ENCODE measurements at regions not wholly inside any gene's neighbourhood (a gene's known extent, or its start where the extent isn't known, plus 50 kb on each side); places are given as distances from the start of the nearest gene placed in this dataset.
"Not testable (repeated sequence)": the region's sequence is repeated elsewhere in the genome, so short reads cannot be mapped to it uniquely, and the experiment has no call there.

- ChIA-PET CTCF (no interaction called here), POLR2A (ENCODE audit: unreplicated experiment) (no interaction called here)
- H3K27me3 ChIP-seq (ENCODE audit: control insufficient read depth, insufficient read depth, low read length): peaks cover 1% of the 10 kb centered on the region; the same call in 1 of the 2 replicates
- no peak overlapping the region for H3K4me2 ChIP-seq (ENCODE audit: low read depth, low read length)
- ATAC-seq (ENCODE audit: low read depth) (no peak), DNase-seq (no peak)
- no peak overlapping the region for H4K5ac ChIP-seq (ENCODE audit: low read depth, low read length)
- no peak overlapping the region for H3K18ac ChIP-seq (ENCODE audit: low read depth, low read length)
- no peak overlapping the region for H2AK9ac ChIP-seq (replicated peaks; ENCODE audit: low read depth, low read length, poor library complexity)
- no peak overlapping the region for H2BK15ac ChIP-seq (ENCODE audit: low read depth, low read length)
- no peaks in the 10 kb centered on the region for H3K9me3 ChIP-seq (ENCODE audit: control insufficient read depth, insufficient read depth, low read length)
- no peak overlapping the region for H3K23ac ChIP-seq (ENCODE audit: low read depth, low read length)
- no peaks in the 10 kb centered on the region for H3K4me1 ChIP-seq (ENCODE audit: control insufficient read depth, insufficient read depth, low read length)
- H3K79me1 ChIP-seq (ENCODE audit: low read depth in 1 of 2, low read length in 2 of 2): no peaks in the 10 kb centered on the region
- no peak overlapping the region for H2BK20ac ChIP-seq (ENCODE audit: low read depth, low read length)
- no peaks in the 10 kb centered on the region for H4K20me1 ChIP-seq (ENCODE audit: insufficient read depth, low read length)
- intact Hi-C loops (cut with micrococcal nuclease) (no loop called here), dilution Hi-C loops (cut with HindIII; ENCODE audit: low sequenced_read_pairs, unreplicated experiment) (no loop called here), in situ Hi-C loops (cut with MboI; ENCODE audit: low sequenced_read_pairs) (no loop called here)
- H3K27ac ChIP-seq (ENCODE audit: insufficient read depth, low read length): no peak overlapping the region
- BruUV-seq (replicated peaks): no TSS peak
- H2BK5ac ChIP-seq (ENCODE audit: low read depth, low read length, poor library complexity, severe bottlenecking): no peak overlapping the region
- H4K8ac ChIP-seq (ENCODE audit: low read depth in 2 of 2, low read length in 2 of 2): no peak overlapping the region
- no peak overlapping the region for H2BK120ac ChIP-seq (ENCODE audit: low read depth, low read length)
- H3K9ac ChIP-seq (ENCODE audit: low read depth, low read length): no peak overlapping the region
- no peaks in the 10 kb centered on the region for H3K36me3 ChIP-seq (ENCODE audit: control insufficient read depth, insufficient read depth, low read length)
- no peaks in the 10 kb centered on the region for H3K9me1 ChIP-seq (ENCODE audit: insufficient read depth, low read length)
- H2AK5ac ChIP-seq (ENCODE audit: low read depth, low read length): no peak overlapping the region
- H3K4me3 ChIP-seq (ENCODE audit: insufficient read depth, low read depth, low read length): no peak overlapping the region
- 43% methylated on average over 2 of the region's 4 CpGs; no CpG with 5 or more reads in 1 of the 2 experiments for WGBS, 2 experiments (ENCODE audit: extremely low coverage in 2 of 2, insufficient read length in 1 of 2)
- TF ChIP-seq USF2 (IDR thresholded peaks at IDR 0.05; ENCODE audit: low read depth, low read length) (no peak), RAD21 (IDR thresholded peaks at IDR 0.05; ENCODE audit: low read length) (no peak), SMC3 (IDR thresholded peaks at IDR 0.05; ENCODE audit: low read depth, low read length) (no peak), NFE2L2 (IDR thresholded peaks at IDR 0.05; ENCODE audit: low read depth, low read length) (no peak), RFX5 (IDR thresholded peaks at IDR 0.05; ENCODE audit: low read depth, low read length) (no peak), RCOR1 (IDR thresholded peaks at IDR 0.05; ENCODE audit: insufficient replicate concordance, low read length) (no peak)
- no peak overlapping the region for H3K4ac ChIP-seq (ENCODE audit: low read depth, low read length)
- no peak overlapping the region for H3K56ac ChIP-seq (ENCODE audit: extremely low read depth, insufficient read depth, low read length)
- no peak overlapping the region for H3K14ac ChIP-seq (replicated peaks; ENCODE audit: low read depth, low read length)
- H2AFZ ChIP-seq (replicated peaks; ENCODE audit: low read length, poor library complexity): no peak overlapping the region
- H4K91ac ChIP-seq (ENCODE audit: insufficient read depth, low read depth, low read length): no peak overlapping the region
These were observed 231.6 kb upstream of the VLDLR start for GRCh38 chr9:2390028-2390427.

- CTCF ChIA-PET: interaction anchor here (0.7 kb wide), 1 partner anchor 13 kb away, joined by 3 read pairs; no protein-coding TSS in a partner anchor
- H2BK5ac ChIP-seq (ENCODE audit: low read depth, low read length, poor library complexity, severe bottlenecking); H3K9me3 ChIP-seq (ENCODE audit: control insufficient read depth, insufficient read depth, low read length); dilution Hi-C loops (cut with HindIII; ENCODE audit: low sequenced_read_pairs, unreplicated experiment); H3K56ac ChIP-seq (ENCODE audit: extremely low read depth, insufficient read depth, low read length); H2BK20ac ChIP-seq (ENCODE audit: low read depth, low read length); H3K23ac ChIP-seq (ENCODE audit: low read depth, low read length); H4K5ac ChIP-seq (ENCODE audit: low read depth, low read length); H4K8ac ChIP-seq (ENCODE audit: low read depth in 2 of 2, low read length in 2 of 2); H2AK5ac ChIP-seq (ENCODE audit: low read depth, low read length); H2BK15ac ChIP-seq (ENCODE audit: low read depth, low read length); H3K4me1 ChIP-seq (ENCODE audit: control insufficient read depth, insufficient read depth, low read length); H3K36me3 ChIP-seq (ENCODE audit: control insufficient read depth, insufficient read depth, low read length); H3K9me1 ChIP-seq (ENCODE audit: insufficient read depth, low read length); H4K91ac ChIP-seq (ENCODE audit: insufficient read depth, low read depth, low read length); in situ Hi-C loops (cut with MboI; ENCODE audit: low sequenced_read_pairs); DNase-seq; intact Hi-C loops (cut with micrococcal nuclease); H3K4ac ChIP-seq (ENCODE audit: low read depth, low read length); BruUV-seq (replicated peaks); H3K4me2 ChIP-seq (ENCODE audit: low read depth, low read length); ATAC-seq (ENCODE audit: low read depth); H3K4me3 ChIP-seq (ENCODE audit: insufficient read depth, low read depth, low read length); H2BK120ac ChIP-seq (ENCODE audit: low read depth, low read length); H3K27ac ChIP-seq (ENCODE audit: insufficient read depth, low read length); H3K27me3 ChIP-seq (ENCODE audit: control insufficient read depth, insufficient read depth, low read length); H3K79me1 ChIP-seq (ENCODE audit: low read depth in 1 of 2, low read length in 2 of 2); POLR2A ChIA-PET (ENCODE audit: unreplicated experiment); H3K18ac ChIP-seq (ENCODE audit: low read depth, low read length); H2AK9ac ChIP-seq (replicated peaks; ENCODE audit: low read depth, low read length, poor library complexity); H2AFZ ChIP-seq (replicated peaks; ENCODE audit: low read length, poor library complexity); H3K9ac ChIP-seq (ENCODE audit: low read depth, low read length); H3K14ac ChIP-seq (replicated peaks; ENCODE audit: low read depth, low read length); H4K20me1 ChIP-seq (ENCODE audit: insufficient read depth, low read length): not testable (repeated sequence)
These were observed 230.0 kb upstream of the VLDLR start for GRCh38 chr9:2391509-2392132.

Measured in IMR-90 (cell line).